ENCODE measurements at regions not wholly inside any gene's neighbourhood (a gene's known extent, or its start where the extent isn't known, plus 50 kb on each side); places are given as distances from the start of the nearest gene placed in this dataset.

DNA sequence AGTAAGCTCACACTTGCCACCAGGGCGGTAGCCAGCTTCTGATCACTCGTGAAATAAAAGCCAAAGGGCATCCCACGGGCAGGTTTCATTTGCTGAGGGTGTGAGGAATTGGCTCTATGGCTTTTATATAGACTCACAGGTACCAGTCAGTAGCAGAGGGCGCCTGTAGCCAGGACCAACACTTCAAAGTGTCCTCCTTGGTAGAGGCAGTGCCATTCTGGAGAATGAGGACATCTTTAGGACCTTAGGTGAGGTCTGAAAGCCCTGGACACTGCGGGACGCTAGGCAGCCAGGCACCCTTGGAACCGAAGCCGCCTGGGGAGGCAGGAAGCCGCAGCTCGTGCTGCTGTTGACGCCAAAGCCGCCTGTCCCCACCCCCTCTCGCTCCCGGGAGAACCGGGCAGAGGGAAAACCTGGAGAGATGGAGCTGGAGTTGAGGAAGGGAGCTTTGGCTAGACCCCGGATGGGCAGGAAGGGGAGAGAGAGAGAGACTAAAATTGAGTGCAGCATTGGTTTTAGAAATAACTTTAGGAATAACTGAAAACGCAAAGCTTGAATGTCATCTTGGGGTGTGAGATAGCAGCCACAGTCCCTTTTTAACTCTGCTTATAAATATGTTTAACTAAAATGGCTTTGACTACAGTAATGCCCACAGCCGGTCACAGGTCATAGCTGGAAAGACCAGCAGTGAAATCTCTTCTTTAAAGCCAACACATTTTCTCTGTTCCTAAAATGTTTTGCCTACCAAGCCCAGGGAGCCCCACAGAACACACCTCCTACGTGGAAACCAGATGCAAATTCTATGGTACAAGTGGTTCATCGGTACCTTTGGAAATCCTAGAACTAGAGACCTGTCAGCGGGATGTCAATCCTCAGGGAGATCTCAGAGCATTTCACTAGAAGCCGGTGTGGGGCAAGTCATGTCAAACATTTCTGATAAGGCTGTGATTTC lies 128.5 kb upstream of the CDYL start:
- peak overlapping the region; percentile 8 to 30 for H3K4me3 ChIP-seq (replicated peaks in 1 of 2; ENCODE audit: low read depth in 2 of 2, low read length in 2 of 2)
- TF ChIP-seq, protein P1, sequence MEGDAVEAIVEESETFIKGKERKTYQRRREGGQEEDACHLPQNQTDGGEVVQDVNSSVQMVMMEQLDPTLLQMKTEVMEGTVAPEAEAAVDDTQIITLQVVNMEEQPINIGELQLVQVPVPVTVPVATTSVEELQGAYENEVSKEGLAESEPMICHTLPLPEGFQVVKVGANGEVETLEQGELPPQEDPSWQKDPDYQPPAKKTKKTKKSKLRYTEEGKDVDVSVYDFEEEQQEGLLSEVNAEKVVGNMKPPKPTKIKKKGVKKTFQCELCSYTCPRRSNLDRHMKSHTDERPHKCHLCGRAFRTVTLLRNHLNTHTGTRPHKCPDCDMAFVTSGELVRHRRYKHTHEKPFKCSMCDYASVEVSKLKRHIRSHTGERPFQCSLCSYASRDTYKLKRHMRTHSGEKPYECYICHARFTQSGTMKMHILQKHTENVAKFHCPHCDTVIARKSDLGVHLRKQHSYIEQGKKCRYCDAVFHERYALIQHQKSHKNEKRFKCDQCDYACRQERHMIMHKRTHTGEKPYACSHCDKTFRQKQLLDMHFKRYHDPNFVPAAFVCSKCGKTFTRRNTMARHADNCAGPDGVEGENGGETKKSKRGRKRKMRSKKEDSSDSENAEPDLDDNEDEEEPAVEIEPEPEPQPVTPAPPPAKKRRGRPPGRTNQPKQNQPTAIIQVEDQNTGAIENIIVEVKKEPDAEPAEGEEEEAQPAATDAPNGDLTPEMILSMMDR (IDR thresholded peaks at IDR 0.05; ENCODE audit: low read depth, low read length) = no peak
- peak; percentile 82 to 86 for DNase-seq (ENCODE audit: low read depth in 2 of 2)

DNA sequence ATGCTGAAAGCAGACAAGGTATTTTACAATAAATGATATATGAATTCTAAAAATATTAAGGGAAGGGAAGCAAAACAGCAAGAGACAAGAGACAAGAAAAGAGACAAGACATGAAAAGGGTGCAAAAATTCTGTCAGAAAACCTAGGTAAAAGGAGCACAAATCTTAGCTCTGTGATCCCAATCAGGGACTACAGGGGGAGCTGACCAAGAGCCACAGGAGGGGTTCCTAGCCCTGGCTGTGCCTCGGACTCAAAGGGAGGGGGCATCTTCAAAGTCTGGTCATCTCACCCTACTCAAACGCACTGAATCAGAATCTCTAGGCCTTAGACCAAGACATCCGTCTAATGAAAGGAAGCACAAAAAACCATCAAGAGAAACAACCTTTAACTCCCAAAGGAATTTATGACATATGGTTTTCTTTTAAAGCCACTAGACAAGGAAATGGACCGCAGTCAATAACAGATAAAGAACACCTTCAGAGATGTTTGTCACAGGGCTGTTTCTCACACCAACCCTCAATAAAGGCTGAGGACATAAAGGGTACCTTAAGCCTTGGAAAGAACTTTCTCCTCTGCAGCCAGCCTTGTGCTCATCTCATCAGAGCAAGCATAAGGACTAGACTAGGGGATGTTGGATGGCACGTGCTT lies 130.4 kb upstream of the CDYL start:
- no peak overlapping the region for H3K4me3 ChIP-seq (replicated peaks in 1 of 2; ENCODE audit: low read depth in 2 of 2, low read length in 2 of 2)
- DNase-seq (ENCODE audit: low read depth in 2 of 2) = no peak
- TF ChIP-seq, protein P1 (IDR thresholded peaks at IDR 0.05; ENCODE audit: low read depth, low read length) = peak; percentile 15

DNA sequence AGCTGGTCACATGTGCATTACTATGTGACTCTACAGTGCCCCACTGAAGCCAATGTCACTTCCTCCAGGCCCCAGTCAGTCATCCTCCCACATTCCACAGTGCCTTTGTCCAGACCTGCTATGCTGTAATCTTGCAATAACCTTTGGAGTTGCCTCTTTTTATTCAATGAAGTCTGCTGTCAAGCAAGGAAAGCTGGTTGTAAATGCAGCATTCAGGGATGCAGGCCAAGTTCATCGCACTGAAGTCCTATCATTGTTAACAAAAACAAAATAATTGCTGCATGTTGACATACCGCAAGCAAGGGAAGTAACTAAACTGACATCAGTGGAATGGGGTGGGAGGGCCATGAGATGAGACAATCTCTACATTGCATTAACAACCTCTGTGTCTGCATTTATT lies 131.2 kb upstream of the CDYL start:
- TF ChIP-seq, protein P1 (IDR thresholded peaks at IDR 0.05; ENCODE audit: low read depth, low read length) = no peak
- H3K4me3 ChIP-seq (replicated peaks in 1 of 2; ENCODE audit: low read depth in 2 of 2, low read length in 2 of 2) = no peak overlapping the region
- DNase-seq (ENCODE audit: low read depth in 2 of 2) = peak in 1 of 2 donors; percentile 15

DNA sequence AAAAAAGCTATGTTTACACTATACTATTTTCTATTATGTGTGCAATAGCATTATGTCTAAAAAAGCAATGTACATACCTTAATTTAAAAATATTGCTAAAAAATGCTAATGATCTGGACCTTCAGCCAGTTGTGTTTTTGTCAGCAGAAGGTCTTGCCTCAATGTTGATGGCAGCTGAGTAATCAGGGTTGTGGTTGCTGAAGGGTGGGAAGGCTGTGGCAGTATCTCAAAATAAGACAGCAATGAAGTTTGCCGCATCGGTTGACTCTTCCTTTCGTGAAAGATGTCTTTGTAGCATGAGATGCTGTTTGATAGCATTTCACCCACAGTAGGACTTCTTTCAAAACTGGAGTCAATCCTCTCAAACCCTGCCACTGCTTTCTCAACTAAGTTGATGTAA lies 134.7 kb upstream of the CDYL start:
- no peak for DNase-seq (ENCODE audit: low read depth in 2 of 2)
- TF ChIP-seq, protein P1 (IDR thresholded peaks at IDR 0.05; ENCODE audit: low read depth, low read length) = no peak
- H3K4me3 ChIP-seq (replicated peaks in 1 of 2; ENCODE audit: low read depth in 2 of 2, low read length in 2 of 2) = no peak overlapping the region

DNA sequence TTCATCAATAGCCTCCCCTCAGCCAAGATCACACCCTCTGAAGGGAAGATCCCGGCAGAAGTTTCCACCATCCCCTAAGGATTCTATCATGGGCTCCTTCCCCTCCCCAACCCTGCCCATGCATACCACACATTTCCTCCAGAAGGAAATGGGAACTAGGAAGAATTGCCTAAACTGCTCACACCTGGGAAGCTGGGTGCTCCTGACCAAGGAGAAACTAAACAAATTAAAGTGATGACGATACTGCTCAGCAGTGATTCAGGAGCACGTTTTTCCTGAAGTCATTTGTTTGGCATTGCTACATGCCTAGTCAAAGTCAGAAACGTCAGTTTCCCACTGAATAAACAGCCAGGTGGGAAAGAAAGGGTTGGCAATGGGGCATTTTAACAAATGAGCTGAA lies 136.1 kb upstream of the CDYL start:
- TF ChIP-seq, protein P1 (IDR thresholded peaks at IDR 0.05; ENCODE audit: low read depth, low read length) = no peak
- DNase-seq (ENCODE audit: low read depth in 2 of 2) = peak; percentile 8 to 69

DNA sequence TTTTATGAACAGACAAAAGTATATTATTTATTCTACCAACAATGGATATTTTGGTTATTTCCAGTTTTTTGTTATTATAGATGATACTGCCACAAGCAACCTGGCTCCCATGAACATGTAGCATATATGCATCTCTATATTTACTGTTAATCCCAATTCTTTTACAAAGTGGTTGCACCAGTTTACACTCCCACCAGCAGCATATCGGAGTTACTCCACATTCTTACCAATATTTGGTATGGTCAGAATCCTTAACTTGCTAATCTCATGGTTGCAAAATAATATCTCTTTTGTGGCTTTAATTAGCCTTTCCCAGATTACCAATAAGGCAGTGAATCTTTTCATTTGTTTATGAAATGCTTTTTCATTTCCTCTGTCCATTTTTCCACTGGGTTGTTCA lies 137.6 kb upstream of the CDYL start:
- H3K4me3 ChIP-seq (replicated peaks in 1 of 2; ENCODE audit: low read depth in 2 of 2, low read length in 2 of 2) = no peak overlapping the region
- DNase-seq (ENCODE audit: low read depth in 2 of 2) = no peak
- TF ChIP-seq, protein P1 (IDR thresholded peaks at IDR 0.05; ENCODE audit: low read depth, low read length) = no peak

More for the DNA sequence above, 136.1 kb upstream of the CDYL start:
- H3K4me3 ChIP-seq (replicated peaks in 1 of 2; ENCODE audit: low read depth in 2 of 2, low read length in 2 of 2) = no peak overlapping the region
